ENCODE measurements at regions not wholly inside any gene's neighbourhood (a gene's known extent, or its start where the extent isn't known, plus 50 kb on each side); places are given as distances from the start of the nearest gene placed in this dataset.
A peak's percentile ranks its signal among the peaks of the same experiment; 100 is the strongest.
"Not testable (repeated sequence)": the region's sequence is repeated elsewhere in the genome, so short reads cannot be mapped to it uniquely, and the experiment has no call there.

GRCh38 chr1:38488162-38488898 is 371.2 kb downstream of the RRAGC start:
- no peak overlapping the region for H3K9ac ChIP-seq (ENCODE audit: low read depth in 1 of 2, low read length in 2 of 2)
- no peaks in the 10 kb centered on the region for H3K36me3 ChIP-seq (ENCODE audit: control insufficient read depth in 1 of 2, insufficient read depth in 2 of 2, low read length in 2 of 2)
- no peak overlapping the region for H3K27ac ChIP-seq (ENCODE audit: low read depth, low read length)
- peaks cover 3 to 7% of the 10 kb centered on the region in 2 donors for H3K27me3 ChIP-seq (ENCODE audit: control insufficient read depth in 1 of 2, insufficient read depth in 2 of 2, low read length in 2 of 2)
- H3K4me3 ChIP-seq (ENCODE audit: low read depth in 1 of 2, low read length in 2 of 2): no peak overlapping the region
- no peaks in the 10 kb centered on the region for H3K9me3 ChIP-seq (ENCODE audit: control insufficient read depth in 1 of 2, low read length in 2 of 2)
- H3K4me1 ChIP-seq (ENCODE audit: control insufficient read depth in 1 of 2, insufficient read depth in 2 of 2, low read length in 2 of 2): no peaks in the 10 kb centered on the region

GRCh38 chr1:38487396-38487795 is 372.2 kb downstream of the RRAGC start:
- H3K27ac ChIP-seq (ENCODE audit: low read depth, low read length): no peak overlapping the region
- no peak overlapping the region for H3K9ac ChIP-seq (ENCODE audit: low read depth in 1 of 2, low read length in 2 of 2)
- H3K36me3 ChIP-seq (ENCODE audit: control insufficient read depth in 1 of 2, insufficient read depth in 2 of 2, low read length in 2 of 2): no peaks in the 10 kb centered on the region
- no peaks in the 10 kb centered on the region for H3K9me3 ChIP-seq (ENCODE audit: control insufficient read depth in 1 of 2, low read length in 2 of 2)
- H3K4me1 ChIP-seq (ENCODE audit: control insufficient read depth in 1 of 2, insufficient read depth in 2 of 2, low read length in 2 of 2): no peaks in the 10 kb centered on the region
- H3K27me3 ChIP-seq (ENCODE audit: control insufficient read depth in 1 of 2, insufficient read depth in 2 of 2, low read length in 2 of 2): peaks cover 3 to 7% of the 10 kb centered on the region in 2 donors
- H3K4me3 ChIP-seq (ENCODE audit: low read depth in 1 of 2, low read length in 2 of 2): no peak overlapping the region

- H3K4me3 ChIP-seq (ENCODE audit: low read depth in 1 of 2, low read length in 2 of 2): no peak overlapping the region
- no peaks in the 10 kb centered on the region for H3K4me1 ChIP-seq (ENCODE audit: control insufficient read depth in 1 of 2, insufficient read depth in 2 of 2, low read length in 2 of 2)
- H3K27ac ChIP-seq (ENCODE audit: low read depth, low read length): no peak overlapping the region
- H3K9me3 ChIP-seq (ENCODE audit: control insufficient read depth in 1 of 2, low read length in 2 of 2): no peaks in the 10 kb centered on the region
- peaks cover 3 to 7% of the 10 kb centered on the region in 2 donors for H3K27me3 ChIP-seq (ENCODE audit: control insufficient read depth in 1 of 2, insufficient read depth in 2 of 2, low read length in 2 of 2)
- H3K9ac ChIP-seq (ENCODE audit: low read depth in 1 of 2, low read length in 2 of 2): no peak overlapping the region
- H3K36me3 ChIP-seq (ENCODE audit: control insufficient read depth in 1 of 2, insufficient read depth in 2 of 2, low read length in 2 of 2): no peaks in the 10 kb centered on the region
These were observed 373.5 kb downstream of the RRAGC start for GRCh38 chr1:38486085-38486484.

- peaks cover 2 to 10% of the 10 kb centered on the region in 2 donors for H3K27me3 ChIP-seq (ENCODE audit: control insufficient read depth in 1 of 2, insufficient read depth in 2 of 2, low read length in 2 of 2)
- H3K4me1 ChIP-seq (ENCODE audit: control insufficient read depth in 1 of 2, insufficient read depth in 2 of 2, low read length in 2 of 2): no peaks in the 10 kb centered on the region
- H3K27ac ChIP-seq (ENCODE audit: low read depth, low read length): no peak overlapping the region
- H3K36me3 ChIP-seq (ENCODE audit: control insufficient read depth in 1 of 2, insufficient read depth in 2 of 2, low read length in 2 of 2): no peaks in the 10 kb centered on the region
- H3K9ac ChIP-seq (ENCODE audit: low read depth in 1 of 2, low read length in 2 of 2): no peak overlapping the region
- no peak overlapping the region for H3K4me3 ChIP-seq (ENCODE audit: low read depth in 1 of 2, low read length in 2 of 2)
- no peaks in the 10 kb centered on the region for H3K9me3 ChIP-seq (ENCODE audit: control insufficient read depth in 1 of 2, low read length in 2 of 2)
These were observed 377.4 kb downstream of the RRAGC start for GRCh38 chr1:38481871-38482826.

GRCh38 chr1:38479662-38480061 is 379.9 kb downstream of the RRAGC start:
- not testable (repeated sequence) for H3K4me1 ChIP-seq (ENCODE audit: control insufficient read depth in 1 of 2, insufficient read depth in 2 of 2, low read length in 2 of 2); H3K9me3 ChIP-seq (ENCODE audit: control insufficient read depth in 1 of 2, low read length in 2 of 2); H3K36me3 ChIP-seq (ENCODE audit: control insufficient read depth in 1 of 2, insufficient read depth in 2 of 2, low read length in 2 of 2); H3K4me3 ChIP-seq (ENCODE audit: low read depth in 1 of 2, low read length in 2 of 2); H3K9ac ChIP-seq (ENCODE audit: low read depth in 1 of 2, low read length in 2 of 2); H3K27ac ChIP-seq (ENCODE audit: low read depth, low read length)
- peaks cover 10 to 28% of the 10 kb centered on the region in 2 donors for H3K27me3 ChIP-seq (ENCODE audit: control insufficient read depth in 1 of 2, insufficient read depth in 2 of 2, low read length in 2 of 2)

GRCh38 chr1:38477811-38478210 is 381.8 kb downstream of the RRAGC start:
- no peaks in the 10 kb centered on the region for H3K36me3 ChIP-seq (ENCODE audit: control insufficient read depth in 1 of 2, insufficient read depth in 2 of 2, low read length in 2 of 2)
- H3K27me3 ChIP-seq (ENCODE audit: control insufficient read depth in 1 of 2, insufficient read depth in 2 of 2, low read length in 2 of 2): peaks cover 15 to 25% of the 10 kb centered on the region in 2 donors
- no peak overlapping the region for H3K27ac ChIP-seq (ENCODE audit: low read depth, low read length)
- H3K9me3 ChIP-seq (ENCODE audit: control insufficient read depth in 1 of 2, low read length in 2 of 2): no peaks in the 10 kb centered on the region
- H3K4me3 ChIP-seq (ENCODE audit: low read depth in 1 of 2, low read length in 2 of 2): no peak overlapping the region
- H3K4me1 ChIP-seq (ENCODE audit: control insufficient read depth in 1 of 2, insufficient read depth in 2 of 2, low read length in 2 of 2): no peaks in the 10 kb centered on the region
- H3K9ac ChIP-seq (ENCODE audit: low read depth in 1 of 2, low read length in 2 of 2): no peak overlapping the region

- no peak overlapping the region for H3K27ac ChIP-seq (ENCODE audit: low read depth, low read length)
- H3K4me1 ChIP-seq (ENCODE audit: control insufficient read depth in 1 of 2, insufficient read depth in 2 of 2, low read length in 2 of 2): no peaks in the 10 kb centered on the region
- H3K9ac ChIP-seq (ENCODE audit: low read depth in 1 of 2, low read length in 2 of 2): no peak overlapping the region
- no peaks in the 10 kb centered on the region for H3K9me3 ChIP-seq (ENCODE audit: control insufficient read depth in 1 of 2, low read length in 2 of 2)
- no peaks in the 10 kb centered on the region for H3K36me3 ChIP-seq (ENCODE audit: control insufficient read depth in 1 of 2, insufficient read depth in 2 of 2, low read length in 2 of 2)
- no peak overlapping the region for H3K4me3 ChIP-seq (ENCODE audit: low read depth in 1 of 2, low read length in 2 of 2)
- H3K27me3 ChIP-seq (ENCODE audit: control insufficient read depth in 1 of 2, insufficient read depth in 2 of 2, low read length in 2 of 2): peaks cover 15 to 25% of the 10 kb centered on the region in 2 donors
These were observed 382.8 kb downstream of the RRAGC start for GRCh38 chr1:38476850-38477178.

- Histone ChIP-seq H3K36me3 (ENCODE audit: control insufficient read depth in 1 of 2, insufficient read depth in 2 of 2, low read length in 2 of 2) (no peaks in the 10 kb centered on the region), H3K4me3 (ENCODE audit: low read depth in 1 of 2, low read length in 2 of 2) (no peak overlapping the region), H3K4me1 (ENCODE audit: control insufficient read depth in 1 of 2, insufficient read depth in 2 of 2, low read length in 2 of 2) (no peaks in the 10 kb centered on the region), H3K27me3 (ENCODE audit: control insufficient read depth in 1 of 2, insufficient read depth in 2 of 2, low read length in 2 of 2) (peaks cover 15 to 25% of the 10 kb centered on the region in 2 donors), H3K27ac (ENCODE audit: low read depth, low read length) (peak overlapping the region; percentile 24), H3K9me3 (ENCODE audit: control insufficient read depth in 1 of 2, low read length in 2 of 2) (no peaks in the 10 kb centered on the region), H3K9ac (ENCODE audit: low read depth in 1 of 2, low read length in 2 of 2) (no peak overlapping the region)
These were observed 383.3 kb downstream of the RRAGC start for GRCh38 chr1:38476111-38476849.

GRCh38 chr1:38475624-38476005 is 384.0 kb downstream of the RRAGC start:
- H3K9me3 ChIP-seq (ENCODE audit: control insufficient read depth in 1 of 2, low read length in 2 of 2): no peaks in the 10 kb centered on the region
- no peak overlapping the region for H3K4me3 ChIP-seq (ENCODE audit: low read depth in 1 of 2, low read length in 2 of 2)
- H3K9ac ChIP-seq (ENCODE audit: low read depth in 1 of 2, low read length in 2 of 2): peak overlapping the region in 1 of 2 donors; percentile 33
- peaks cover 15 to 25% of the 10 kb centered on the region in 2 donors for H3K27me3 ChIP-seq (ENCODE audit: control insufficient read depth in 1 of 2, insufficient read depth in 2 of 2, low read length in 2 of 2)
- peak overlapping the region; percentile 24 for H3K27ac ChIP-seq (ENCODE audit: low read depth, low read length)
- no peaks in the 10 kb centered on the region for H3K4me1 ChIP-seq (ENCODE audit: control insufficient read depth in 1 of 2, insufficient read depth in 2 of 2, low read length in 2 of 2)
- no peaks in the 10 kb centered on the region for H3K36me3 ChIP-seq (ENCODE audit: control insufficient read depth in 1 of 2, insufficient read depth in 2 of 2, low read length in 2 of 2)
